ENCODE measurements at regions not wholly inside any gene's neighbourhood (a gene's known extent, or its start where the extent isn't known, plus 50 kb on each side); places are given as distances from the start of the nearest gene placed in this dataset.

DNA sequence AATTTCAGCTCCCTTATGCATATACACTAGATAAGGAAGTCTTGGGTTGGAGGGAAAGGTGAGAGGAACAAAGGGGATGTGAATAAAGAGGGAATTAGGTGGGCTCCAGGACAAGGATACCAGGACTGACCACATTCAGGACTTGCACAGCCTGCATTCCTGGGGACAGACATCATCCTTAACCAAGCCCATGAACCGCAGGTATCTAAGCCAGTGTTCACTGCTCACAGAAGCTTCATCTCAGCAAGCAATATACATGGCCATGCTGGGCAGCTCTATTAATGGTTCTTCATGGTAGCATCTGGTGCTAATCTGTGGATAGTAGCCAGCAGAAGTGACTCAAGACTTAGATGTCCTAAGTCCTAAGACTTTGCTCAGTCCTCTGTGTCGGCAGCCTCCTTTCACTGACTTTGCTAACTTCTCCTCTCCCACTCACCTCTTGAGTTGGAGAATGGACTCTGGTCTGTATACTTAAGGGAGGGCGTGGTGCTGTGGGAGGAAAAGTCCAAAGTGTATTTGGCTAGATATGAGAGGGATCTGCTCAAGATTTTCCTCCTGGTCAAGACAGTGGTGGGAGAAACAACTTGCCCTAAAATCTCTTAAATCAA is 136.1 kb downstream of the ASCL1 start:
- POLR2A ChIA-PET = no interaction called here
- H3K4me3 Mint-ChIP-seq (ENCODE audit: unreplicated experiment) = no peak overlapping the region
- no peak for DNase-seq (ENCODE audit: unreplicated experiment)
- no peak overlapping the region for H3K27ac Mint-ChIP-seq (ENCODE audit: low read depth, unreplicated experiment)
- no TSS peak for BruUV-seq (replicated peaks)
- no peaks in the 10 kb centered on the region for H3K27me3 Mint-ChIP-seq (ENCODE audit: insufficient read depth, unreplicated experiment)
- intact Hi-C loops (cut with micrococcal nuclease) = no loop called here
- no peaks in the 10 kb centered on the region for H3K9me3 Mint-ChIP-seq (ENCODE audit: unreplicated experiment)
- no peaks in the 10 kb centered on the region for H3K4me1 Mint-ChIP-seq (ENCODE audit: insufficient read depth, unreplicated experiment)
- TF ChIP-seq, protein P1, sequence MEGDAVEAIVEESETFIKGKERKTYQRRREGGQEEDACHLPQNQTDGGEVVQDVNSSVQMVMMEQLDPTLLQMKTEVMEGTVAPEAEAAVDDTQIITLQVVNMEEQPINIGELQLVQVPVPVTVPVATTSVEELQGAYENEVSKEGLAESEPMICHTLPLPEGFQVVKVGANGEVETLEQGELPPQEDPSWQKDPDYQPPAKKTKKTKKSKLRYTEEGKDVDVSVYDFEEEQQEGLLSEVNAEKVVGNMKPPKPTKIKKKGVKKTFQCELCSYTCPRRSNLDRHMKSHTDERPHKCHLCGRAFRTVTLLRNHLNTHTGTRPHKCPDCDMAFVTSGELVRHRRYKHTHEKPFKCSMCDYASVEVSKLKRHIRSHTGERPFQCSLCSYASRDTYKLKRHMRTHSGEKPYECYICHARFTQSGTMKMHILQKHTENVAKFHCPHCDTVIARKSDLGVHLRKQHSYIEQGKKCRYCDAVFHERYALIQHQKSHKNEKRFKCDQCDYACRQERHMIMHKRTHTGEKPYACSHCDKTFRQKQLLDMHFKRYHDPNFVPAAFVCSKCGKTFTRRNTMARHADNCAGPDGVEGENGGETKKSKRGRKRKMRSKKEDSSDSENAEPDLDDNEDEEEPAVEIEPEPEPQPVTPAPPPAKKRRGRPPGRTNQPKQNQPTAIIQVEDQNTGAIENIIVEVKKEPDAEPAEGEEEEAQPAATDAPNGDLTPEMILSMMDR (IDR thresholded peaks at IDR 0.05; ENCODE audit: unreplicated experiment) = no peak
- no peaks in the 10 kb centered on the region for H3K36me3 Mint-ChIP-seq (ENCODE audit: insufficient read depth, unreplicated experiment)
- CTCF ChIA-PET = no interaction called here

DNA sequence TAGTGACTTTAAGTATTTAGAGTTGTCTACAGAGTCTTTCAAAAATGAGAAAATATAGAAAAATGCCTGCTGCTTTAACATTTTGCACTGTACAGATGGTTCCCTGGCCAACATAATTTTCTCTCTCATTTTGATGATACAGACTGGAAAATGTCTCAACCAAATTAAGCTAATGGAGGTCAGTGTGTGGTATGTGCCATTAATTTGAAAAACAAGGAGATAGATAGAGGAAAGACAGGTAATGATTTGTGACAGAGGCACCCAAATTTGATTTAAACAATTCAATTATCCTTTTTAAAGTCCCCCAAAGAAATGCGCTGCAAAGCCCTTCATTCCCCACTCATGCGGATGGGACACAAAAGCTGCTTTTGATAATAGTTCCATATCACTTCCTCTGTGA is 140.0 kb downstream of the ASCL1 start:
- TF ChIP-seq, protein P1 (IDR thresholded peaks at IDR 0.05; ENCODE audit: unreplicated experiment) = no peak
- Mint-ChIP-seq H3K36me3 (ENCODE audit: insufficient read depth, unreplicated experiment) (no peaks in the 10 kb centered on the region), H3K4me3 (ENCODE audit: unreplicated experiment) (no peak overlapping the region), H3K4me1 (ENCODE audit: insufficient read depth, unreplicated experiment) (no peaks in the 10 kb centered on the region), H3K9me3 (ENCODE audit: unreplicated experiment) (peaks cover 18% of the 10 kb centered on the region), H3K27me3 (ENCODE audit: insufficient read depth, unreplicated experiment) (no peaks in the 10 kb centered on the region), H3K27ac (ENCODE audit: low read depth, unreplicated experiment) (no peak overlapping the region)
- CTCF ChIA-PET = no interaction called here
- no TSS peak for BruUV-seq (replicated peaks)
- DNase-seq (ENCODE audit: unreplicated experiment) = no peak
- intact Hi-C loops (cut with micrococcal nuclease) = no loop called here
- POLR2A ChIA-PET = no interaction called here

DNA sequence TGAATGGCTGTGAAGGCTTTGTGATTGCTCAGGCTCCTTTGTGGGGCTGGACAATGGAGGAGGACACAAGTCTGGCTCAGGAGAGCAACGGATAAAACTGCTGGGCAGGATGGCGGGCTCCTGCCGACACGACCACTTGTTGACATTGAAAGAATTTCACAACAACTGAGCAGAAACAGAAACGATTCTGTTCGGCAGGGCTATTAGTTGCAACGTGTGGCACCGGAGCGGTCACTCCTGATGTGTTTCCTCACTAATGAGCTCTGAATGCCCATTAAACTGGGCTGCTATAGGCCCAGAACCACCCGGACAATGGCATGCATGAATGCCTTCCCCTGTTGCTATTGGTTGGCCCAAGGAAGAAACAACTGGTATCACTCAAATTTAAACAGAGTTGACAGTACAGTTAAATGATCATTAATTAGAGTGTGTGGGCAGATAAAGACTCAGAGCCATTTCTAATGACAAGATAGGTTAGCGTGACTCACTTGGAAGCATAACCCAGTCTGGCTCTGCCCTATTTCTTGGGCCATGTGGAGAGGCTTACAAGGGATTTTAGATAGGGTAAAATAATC is 142.9 kb downstream of the ASCL1 start:
- CTCF ChIA-PET = interaction anchor here (0.6 kb wide), 1 partner anchor 1505 kb away, joined by 3 read pairs; no protein-coding TSS in a partner anchor
- intact Hi-C loops (cut with micrococcal nuclease) = no loop called here
- POLR2A ChIA-PET = no interaction called here
- Mint-ChIP-seq H3K4me1 (ENCODE audit: insufficient read depth, unreplicated experiment) (no peaks in the 10 kb centered on the region), H3K36me3 (ENCODE audit: insufficient read depth, unreplicated experiment) (no peaks in the 10 kb centered on the region), H3K27me3 (ENCODE audit: insufficient read depth, unreplicated experiment) (peaks cover 3% of the 10 kb centered on the region), H3K27ac (ENCODE audit: low read depth, unreplicated experiment) (no peak overlapping the region), H3K4me3 (ENCODE audit: unreplicated experiment) (no peak overlapping the region), H3K9me3 (ENCODE audit: unreplicated experiment) (peaks cover 18% of the 10 kb centered on the region)
- BruUV-seq (replicated peaks) = no TSS peak
- no peak for DNase-seq (ENCODE audit: unreplicated experiment)
- TF ChIP-seq, protein P1 (IDR thresholded peaks at IDR 0.05; ENCODE audit: unreplicated experiment) = no peak

DNA sequence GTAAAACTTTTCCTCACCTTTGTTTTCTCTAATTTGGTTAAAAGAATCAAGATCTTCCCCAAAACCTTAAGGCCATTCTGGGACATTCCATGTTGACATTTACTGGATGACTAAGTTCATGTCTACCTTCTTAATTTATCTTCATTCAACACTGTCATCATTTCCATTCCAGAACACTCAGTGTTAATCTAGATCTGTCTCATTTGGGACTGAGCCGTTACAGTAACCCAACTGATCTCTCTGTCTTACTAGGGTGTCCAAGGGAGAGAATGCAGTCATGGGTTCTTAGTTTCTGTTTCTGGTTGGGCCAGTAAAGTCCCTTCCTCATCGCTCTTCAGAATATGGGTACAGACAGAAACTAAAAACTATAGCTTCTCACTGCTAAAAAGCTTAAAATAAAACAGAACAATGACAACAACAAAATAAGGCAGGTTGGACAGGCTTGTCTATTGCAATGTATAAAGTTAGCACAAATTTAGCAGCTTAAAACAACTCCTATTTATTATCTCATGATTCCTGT is 144.8 kb downstream of the ASCL1 start:
- intact Hi-C loops (cut with micrococcal nuclease) = no loop called here
- BruUV-seq (replicated peaks) = no TSS peak
- Mint-ChIP-seq H3K27me3 (ENCODE audit: insufficient read depth, unreplicated experiment) (peaks cover 20% of the 10 kb centered on the region), H3K27ac (ENCODE audit: low read depth, unreplicated experiment) (no peak overlapping the region), H3K36me3 (ENCODE audit: insufficient read depth, unreplicated experiment) (no peaks in the 10 kb centered on the region), H3K9me3 (ENCODE audit: unreplicated experiment) (peaks cover 18% of the 10 kb centered on the region), H3K4me1 (ENCODE audit: insufficient read depth, unreplicated experiment) (no peaks in the 10 kb centered on the region), H3K4me3 (ENCODE audit: unreplicated experiment) (no peak overlapping the region)
- no peak for DNase-seq (ENCODE audit: unreplicated experiment)
- ChIA-PET POLR2A (no interaction called here), CTCF (interaction anchor here (1.2 kb wide), 1 partner anchor 10 kb away, joined by 3 read pairs; no protein-coding TSS in a partner anchor)
- TF ChIP-seq, protein P1 (IDR thresholded peaks at IDR 0.05; ENCODE audit: unreplicated experiment) = no peak

All from MCF 10A (cell line).